Subcutaneous abdominal adipose tissue (tissue), 5 donors: ENCODE measurements at regions not wholly inside any gene's neighbourhood (a gene's known extent, or its start where the extent isn't known, plus 50 kb on each side); places are given as distances from the start of the nearest gene placed in this dataset.

Experiments used
- H3K27ac ChIP-seq: one replicate; pipeline ENCODE4 v1.7.0; 2013; ENCODE audit warnings: low read depth, mild to moderate bottlenecking, inconsistent platforms, low read length, moderate library complexity
- H3K27me3 ChIP-seq, 5 donors: one replicate each; pipeline ENCODE4 v1.7.0; 2013; ENCODE audit warnings: low read length in 5 of 5, inconsistent platforms in 1 of 5; ENCODE audit not compliant: control insufficient read depth in 5 of 5, insufficient read depth in 4 of 5
- H3K36me3 ChIP-seq, 5 donors: one replicate each; pipeline ENCODE4 v1.7.0; 2013; ENCODE audit warnings: low read length in 5 of 5; ENCODE audit not compliant: control insufficient read depth in 5 of 5, insufficient read depth in 5 of 5
- H3K4me1 ChIP-seq, 5 donors: one replicate each; pipeline ENCODE4 v1.7.0; 2013; ENCODE audit warnings: low read length in 5 of 5, mild to moderate bottlenecking in 3 of 5, moderate library complexity in 1 of 5; ENCODE audit not compliant: control insufficient read depth in 5 of 5, insufficient read depth in 5 of 5
- H3K4me3 ChIP-seq, 5 donors: one replicate each; pipeline ENCODE4 v1.7.0; 2013; ENCODE audit warnings: low read length in 5 of 5, low read depth in 1 of 5
- H3K9ac ChIP-seq, 5 donors: one replicate each; pipeline ENCODE4 v1.7.0; 2013; ENCODE audit warnings: low read length in 5 of 5, mild to moderate bottlenecking in 4 of 5, moderate library complexity in 3 of 5
- H3K9me3 ChIP-seq, 5 donors: one replicate each; pipeline ENCODE4 v1.7.0; 2013; ENCODE audit warnings: low read length in 5 of 5; ENCODE audit not compliant: control insufficient read depth in 5 of 5
- donor health status: healthy.
- donor health status: healthy.
- donor health status: healthy.
- donor health status: healthy.
- donor health status: healthy.

DNA sequence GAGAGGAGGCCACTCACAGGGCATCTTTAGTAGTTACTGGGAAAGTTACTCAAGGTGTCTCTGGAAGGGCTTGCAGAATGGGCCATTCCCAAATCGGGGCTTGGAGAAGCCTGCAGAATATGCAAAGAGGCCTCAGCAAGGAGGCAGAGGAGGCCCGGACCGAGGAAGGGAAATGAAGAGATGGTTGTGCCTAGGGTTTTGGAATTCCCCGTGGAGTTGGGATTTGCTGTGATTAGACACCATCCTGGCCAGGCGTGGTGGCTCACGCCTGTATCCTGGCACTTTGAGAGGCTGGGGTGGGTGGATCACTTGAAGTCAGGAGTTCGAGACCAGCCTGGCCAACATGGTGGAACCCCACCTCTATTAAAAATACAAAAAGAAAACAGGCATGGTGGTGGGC, 193.0 kb downstream of the IRF8 start:
- no peaks in the 10 kb centered on the region for H3K9me3 ChIP-seq
- no peaks in the 10 kb centered on the region for H3K36me3 ChIP-seq
- no peak overlapping the region for H3K9ac ChIP-seq
- no peak overlapping the region for H3K4me3 ChIP-seq
- H3K27me3 ChIP-seq = peaks cover 0 to 14% (median 8%) of the 10 kb centered on the region in 5 donors
- no peak overlapping the region for H3K27ac ChIP-seq
- H3K4me1 ChIP-seq = no peaks in the 10 kb centered on the region

DNA sequence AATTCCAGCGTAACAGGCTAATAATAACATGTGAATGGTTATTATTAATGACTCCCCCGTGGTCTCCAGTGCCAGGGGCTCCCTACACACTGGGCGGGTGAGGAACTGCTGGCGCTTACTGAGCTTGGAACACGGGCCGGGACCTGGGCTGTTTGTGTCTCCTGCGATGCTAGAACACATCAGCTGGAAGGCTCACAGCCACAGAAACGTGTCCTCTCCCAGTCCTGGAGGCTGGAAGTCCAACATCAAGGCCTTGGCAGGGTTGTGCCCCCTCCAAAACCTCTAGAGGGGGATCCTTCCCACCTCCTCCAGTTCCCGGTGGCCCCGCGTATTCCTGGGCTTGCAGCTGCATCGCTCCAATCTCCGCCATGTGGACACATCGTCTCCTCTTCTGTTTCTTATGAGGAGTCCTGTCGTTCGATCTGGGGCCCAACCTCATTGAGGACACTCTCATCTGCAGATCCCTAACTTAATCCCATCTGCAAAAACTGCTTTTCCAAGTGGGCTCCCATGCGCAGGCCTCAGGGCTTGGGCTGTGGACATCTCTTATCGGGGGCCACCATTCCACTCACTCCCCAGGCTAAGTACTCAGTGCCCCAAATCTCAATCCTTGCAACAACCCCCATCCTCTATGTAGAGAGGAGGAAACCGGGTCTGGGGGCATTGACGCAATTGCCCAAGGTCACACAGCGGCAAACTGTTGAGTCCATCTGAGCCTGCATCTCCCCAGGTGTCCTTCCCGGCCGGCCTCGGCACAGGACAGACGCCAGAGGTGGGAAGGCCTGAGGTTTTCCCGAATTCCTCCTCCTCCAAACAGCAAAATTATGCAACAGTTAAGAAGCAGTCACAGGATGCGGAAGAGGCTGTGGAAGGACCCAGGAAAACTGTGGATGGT, 193.9 kb downstream of the IRF8 start:
- Histone ChIP-seq H3K9ac (no peak overlapping the region), H3K4me1 (no peaks in the 10 kb centered on the region), H3K4me3 (no peak overlapping the region), H3K36me3 (no peaks in the 10 kb centered on the region), H3K27ac (no peak overlapping the region), H3K9me3 (no peaks in the 10 kb centered on the region), H3K27me3 (peaks cover 0 to 14% (median 7%) of the 10 kb centered on the region in 5 donors)

- Histone ChIP-seq H3K9ac (no peak overlapping the region), H3K4me3 (no peak overlapping the region)
These were observed 195.1 kb downstream of the IRF8 start for GRCh38 chr16:86093801-86094750.

DNA sequence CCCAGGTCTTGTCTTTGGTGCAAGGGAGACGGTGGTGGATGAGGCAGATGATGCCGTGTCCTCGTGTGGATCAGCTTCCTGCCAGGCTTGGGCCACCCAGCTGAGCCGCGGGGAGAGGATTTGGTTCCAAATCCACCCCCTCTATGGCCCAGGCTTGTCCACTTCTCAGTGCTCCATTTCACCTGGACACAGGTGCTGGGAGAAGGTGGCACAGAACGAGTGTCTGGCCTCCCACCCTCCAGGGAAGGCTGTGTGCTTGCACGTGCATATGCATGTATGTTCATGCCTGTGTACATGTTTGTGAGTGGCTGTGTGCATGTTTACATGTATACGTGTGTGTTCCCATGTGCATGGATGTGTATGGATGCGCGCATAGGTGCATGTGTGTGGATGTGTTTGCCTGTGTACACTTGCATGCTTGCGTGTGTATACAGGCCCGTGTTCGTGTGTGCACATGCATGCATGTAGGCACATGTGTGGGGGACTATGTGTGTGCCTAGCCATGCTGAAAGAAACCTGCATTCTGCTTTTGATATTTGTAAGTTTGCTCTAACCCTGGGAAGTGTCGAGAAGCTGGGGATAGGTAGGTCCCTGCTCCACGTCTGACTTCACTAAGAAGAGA, 196.3 kb downstream of the IRF8 start:
- Histone ChIP-seq H3K9me3 (no peaks in the 10 kb centered on the region), H3K27me3 (peaks cover 0 to 6% (median 2%) of the 10 kb centered on the region in 5 donors), H3K36me3 (no peaks in the 10 kb centered on the region), H3K4me1 (no peaks in the 10 kb centered on the region), H3K9ac (no peak overlapping the region), H3K27ac (no peak overlapping the region), H3K4me3 (no peak overlapping the region)

More at GRCh38 chr16:86093801-86094750, 195.1 kb downstream of the IRF8 start:
- no peaks in the 10 kb centered on the region for H3K4me1 ChIP-seq
- peaks cover 0 to 14% (median 4%) of the 10 kb centered on the region in 5 donors for H3K27me3 ChIP-seq
- no peak overlapping the region for H3K27ac ChIP-seq
- no peaks in the 10 kb centered on the region for H3K9me3 ChIP-seq
- H3K36me3 ChIP-seq = no peaks in the 10 kb centered on the region

DNA sequence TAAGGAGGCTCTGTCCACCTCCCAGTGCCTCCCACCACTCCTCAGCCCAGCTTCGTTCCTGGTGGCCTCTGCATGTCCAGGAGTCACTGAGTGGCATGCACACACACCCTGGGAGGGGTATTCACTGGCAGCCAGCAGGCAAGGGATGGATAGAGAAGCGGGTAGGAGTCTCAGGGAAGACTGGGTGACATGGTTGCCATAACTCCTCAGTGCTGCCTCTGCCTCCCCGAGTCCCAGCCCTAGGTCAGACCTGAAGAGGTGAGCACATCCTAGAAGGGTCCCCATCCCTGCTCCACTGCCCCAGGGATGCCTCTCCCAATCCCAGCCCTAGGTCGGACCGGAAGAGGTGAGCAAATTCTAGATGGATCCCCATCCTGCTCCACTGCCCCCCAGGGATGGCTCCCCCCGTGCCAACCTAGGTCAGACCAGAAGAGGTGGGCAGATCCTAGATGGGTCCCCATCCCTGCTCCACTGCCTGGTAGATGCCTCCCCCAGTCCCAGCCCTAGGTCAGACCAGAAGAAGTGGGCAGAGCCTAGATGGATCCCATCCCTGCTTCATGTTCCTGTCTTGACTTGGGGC, 197.0 kb downstream of the IRF8 start:
- H3K27ac ChIP-seq = no peak overlapping the region
- peaks cover 0 to under 1% (median 0%) of the 10 kb centered on the region in 5 donors for H3K4me1 ChIP-seq
- no peaks in the 10 kb centered on the region for H3K36me3 ChIP-seq

GRCh38 chr16:86096850-86097249, 197.9 kb downstream of the IRF8 start:
- Histone ChIP-seq H3K36me3 (no peaks in the 10 kb centered on the region), H3K27ac (no peak overlapping the region), H3K4me3 (no peak overlapping the region), H3K4me1 (peaks cover 0 to 6% (median 0%) of the 10 kb centered on the region in 5 donors), H3K27me3 (peaks cover 0 to 15% (median 8%) of the 10 kb centered on the region in 5 donors), H3K9ac (no peak overlapping the region), H3K9me3 (no peaks in the 10 kb centered on the region)

More for the DNA sequence above, 197.0 kb downstream of the IRF8 start:
- Histone ChIP-seq H3K9me3 (no peaks in the 10 kb centered on the region), H3K27me3 (peaks cover 0 to 10% (median 4%) of the 10 kb centered on the region in 5 donors), H3K4me3 (no peak overlapping the region), H3K9ac (no peak overlapping the region)

- Histone ChIP-seq H3K27ac (no peak overlapping the region), H3K4me3 (no peak overlapping the region), H3K4me1 (peaks cover 0 to 6% (median 0%) of the 10 kb centered on the region in 5 donors), H3K27me3 (peaks cover 0 to 16% (median 8%) of the 10 kb centered on the region in 5 donors), H3K9ac (no peak overlapping the region), H3K9me3 (no peaks in the 10 kb centered on the region), H3K36me3 (no peaks in the 10 kb centered on the region)
These were observed 200.4 kb downstream of the IRF8 start for GRCh38 chr16:86099326-86099725.

DNA sequence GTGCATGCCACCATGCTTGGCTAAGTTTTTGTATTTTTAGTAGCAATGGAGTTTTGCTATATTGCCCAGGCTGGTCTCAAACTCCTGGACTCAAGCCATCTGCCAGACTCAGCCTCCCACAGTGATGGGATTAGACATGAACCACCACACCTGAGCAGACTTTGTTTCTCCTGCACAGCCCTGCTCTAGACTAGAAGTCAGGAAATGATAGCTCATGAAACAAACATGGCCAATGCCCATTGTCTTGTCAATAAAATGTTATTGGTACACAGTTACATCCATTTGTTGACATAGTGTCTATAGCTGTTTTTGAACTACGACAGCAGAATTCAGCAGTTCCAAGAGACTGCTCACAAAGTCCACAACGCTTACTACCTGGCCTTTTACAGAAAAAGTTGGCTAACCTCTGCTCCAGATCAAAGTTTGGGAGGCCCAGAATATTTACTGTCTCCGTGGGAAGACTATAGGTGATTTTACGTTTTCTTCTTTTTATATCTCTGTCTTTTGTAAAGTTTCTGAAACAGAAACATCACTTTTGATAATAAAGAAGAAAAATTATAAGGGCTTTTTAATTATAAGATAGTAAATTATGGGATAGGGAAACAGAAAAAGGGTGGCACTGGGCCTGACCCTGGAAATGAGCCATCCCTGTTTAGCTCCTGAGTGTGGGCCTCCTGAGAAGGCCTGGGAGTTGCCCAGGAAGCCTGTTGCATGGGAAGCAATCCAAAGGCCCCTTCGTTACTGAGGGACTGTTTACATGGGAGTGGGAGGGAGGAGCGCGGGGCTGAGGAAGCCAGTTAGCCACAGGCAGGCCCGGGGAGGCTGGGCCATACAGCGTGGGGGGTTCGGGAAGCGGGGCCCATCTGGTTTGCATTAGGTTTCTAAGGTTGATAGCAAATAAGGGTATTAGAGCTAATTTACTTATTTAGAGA, 201.5 kb downstream of the IRF8 start:
- Histone ChIP-seq H3K27me3 (peaks cover 0 to 16% (median 8%) of the 10 kb centered on the region in 5 donors), H3K9me3 (no peaks in the 10 kb centered on the region), H3K4me3 (no peak overlapping the region), H3K4me1 (peaks cover 0 to 6% (median 0%) of the 10 kb centered on the region in 5 donors), H3K9ac (no peak overlapping the region), H3K36me3 (no peaks in the 10 kb centered on the region), H3K27ac (no peak overlapping the region)
